Keratinocyte (primary cell): ENCODE measurements at regions not wholly inside any gene's neighbourhood (a gene's known extent, or its start where the extent isn't known, plus 50 kb on each side); places are given as distances from the start of the nearest gene placed in this dataset.

Experiments
- CTCF ChIP-seq, 3 experiments: IDR thresholded peaks in 1 of 3; conservative IDR thresholded peaks in 1 of 3; optimal IDR thresholded peaks in 1 of 3; 2 replicates in 2 of 3; 3 replicates in 1 of 3; pipeline versions ENCODE3 to v1.5.1; 2011; ENCODE audit warnings: low read length in 3 of 3, mild to moderate bottlenecking in 3 of 3, moderate library complexity in 2 of 3, control low read depth in 1 of 3, inconsistent platforms in 1 of 3; ENCODE audit not compliant: insufficient read depth in 2 of 3; ENCODE audit errors: extremely low read depth in 1 of 3
- EZH2 ChIP-seq: IDR thresholded peaks from one replicate; pipeline ENCODE4 v1.6.1; 2012; ENCODE audit warnings: inconsistent platforms, mild to moderate bottlenecking, low read length, moderate library complexity

GRCh38 chr1:79285667-79286066 is 279.1 kb upstream of the ADGRL4 start:
- no peak for TF ChIP-seq EZH2
- no peak for TF ChIP-seq CTCF (optimal IDR thresholded peaks at IDR 0.05 in 1 of 3, IDR thresholded peaks at IDR 0.05 in 1 of 3, conservative IDR thresholded peaks at IDR 0.05 in 1 of 3; ENCODE audit: extremely low read depth in 1 of 3, insufficient read depth in 2 of 3, low read length in 3 of 3)
